ENCODE measurements at regions not wholly inside any gene's neighbourhood (a gene's known extent, or its start where the extent isn't known, plus 50 kb on each side); places are given as distances from the start of the nearest gene placed in this dataset.
"Not testable (repeated sequence)": the region's sequence is repeated elsewhere in the genome, so short reads cannot be mapped to it uniquely, and the experiment has no call there.

GRCh38 chr5:166803058-166803457 lies 1488.4 kb upstream of the WWC1 start:
- H3K27ac ChIP-seq (ENCODE audit: low read length) = no peak overlapping the region
- 50% methylated on average over 1 of the region's 1 CpG for WGBS (ENCODE audit: insufficient coverage)
- H3K27me3 Mint-ChIP-seq (ENCODE audit: low read depth in 2 of 2) = no peaks in the 10 kb centered on the region
- H3K36me3 ChIP-seq (ENCODE audit: control insufficient read depth, insufficient read depth, low read length) = no peaks in the 10 kb centered on the region
- no peak overlapping the region for H3K4me3 ChIP-seq (ENCODE audit: low read length)
- no peaks in the 10 kb centered on the region for H3K27me3 ChIP-seq (ENCODE audit: control insufficient read depth, insufficient read depth, low read length)
- intact Hi-C loops (cut with micrococcal nuclease) = no loop called here
- H3K4me1 ChIP-seq (ENCODE audit: control insufficient read depth, insufficient read depth, low read length) = no peaks in the 10 kb centered on the region
- TF ChIP-seq CTCF (IDR thresholded peaks at IDR 0.05) = no peak
- DNase-seq (no peak), ATAC-seq (no peak)
- no peak overlapping the region for H3K27ac Mint-ChIP-seq
- no peak overlapping the region for H3K4me3 Mint-ChIP-seq
- H3K9me3 Mint-ChIP-seq = peaks cover 23 to 29% of the 10 kb centered on the region in 2 donors
- peaks cover 4% of the 10 kb centered on the region for H3K9me3 ChIP-seq (ENCODE audit: control insufficient read depth, insufficient read depth, low read length)
- no peaks in the 10 kb centered on the region for H3K36me3 Mint-ChIP-seq
- H3K4me1 Mint-ChIP-seq = no peaks in the 10 kb centered on the region

- H3K9me3 ChIP-seq (ENCODE audit: control insufficient read depth, insufficient read depth, low read length); H3K27ac Mint-ChIP-seq; H3K4me3 Mint-ChIP-seq; intact Hi-C loops (cut with micrococcal nuclease); H3K27ac ChIP-seq (ENCODE audit: low read length); H3K36me3 Mint-ChIP-seq; DNase-seq; H3K27me3 Mint-ChIP-seq (ENCODE audit: low read depth in 2 of 2); H3K4me1 ChIP-seq (ENCODE audit: control insufficient read depth, insufficient read depth, low read length); H3K27me3 ChIP-seq (ENCODE audit: control insufficient read depth, insufficient read depth, low read length); H3K36me3 ChIP-seq (ENCODE audit: control insufficient read depth, insufficient read depth, low read length); H3K4me3 ChIP-seq (ENCODE audit: low read length); ATAC-seq; H3K4me1 Mint-ChIP-seq: not testable (repeated sequence)
- 88% methylated on average over 5 of the region's 6 CpGs for WGBS (ENCODE audit: insufficient coverage)
- H3K9me3 Mint-ChIP-seq = peaks cover 19 to 28% of the 10 kb centered on the region in 2 donors
Measured at GRCh38 chr5:166804223-166804622, 1487.2 kb upstream of the WWC1 start.

- H3K9me3 Mint-ChIP-seq = peaks cover 17 to 25% of the 10 kb centered on the region in 2 donors
- H3K36me3 ChIP-seq (ENCODE audit: control insufficient read depth, insufficient read depth, low read length); ATAC-seq; H3K36me3 Mint-ChIP-seq; H3K4me3 Mint-ChIP-seq; H3K4me1 ChIP-seq (ENCODE audit: control insufficient read depth, insufficient read depth, low read length); DNase-seq; H3K27me3 Mint-ChIP-seq (ENCODE audit: low read depth in 2 of 2); H3K27me3 ChIP-seq (ENCODE audit: control insufficient read depth, insufficient read depth, low read length); H3K9me3 ChIP-seq (ENCODE audit: control insufficient read depth, insufficient read depth, low read length); H3K27ac Mint-ChIP-seq; H3K4me1 Mint-ChIP-seq; H3K27ac ChIP-seq (ENCODE audit: low read length); H3K4me3 ChIP-seq (ENCODE audit: low read length); intact Hi-C loops (cut with micrococcal nuclease): not testable (repeated sequence)
- 95% methylated on average over 5 of the region's 6 CpGs for WGBS (ENCODE audit: insufficient coverage)
Measured at GRCh38 chr5:166804693-166805092, 1486.8 kb upstream of the WWC1 start.

GRCh38 chr5:166810093-166810658 lies 1481.3 kb upstream of the WWC1 start:
- H3K4me1 Mint-ChIP-seq; H3K4me3 ChIP-seq (ENCODE audit: low read length); H3K27me3 ChIP-seq (ENCODE audit: control insufficient read depth, insufficient read depth, low read length); intact Hi-C loops (cut with micrococcal nuclease); H3K27me3 Mint-ChIP-seq (ENCODE audit: low read depth in 2 of 2); H3K27ac ChIP-seq (ENCODE audit: low read length); ATAC-seq; H3K36me3 Mint-ChIP-seq; H3K4me3 Mint-ChIP-seq; DNase-seq; H3K36me3 ChIP-seq (ENCODE audit: control insufficient read depth, insufficient read depth, low read length); H3K4me1 ChIP-seq (ENCODE audit: control insufficient read depth, insufficient read depth, low read length); H3K27ac Mint-ChIP-seq; H3K9me3 ChIP-seq (ENCODE audit: control insufficient read depth, insufficient read depth, low read length): not testable (repeated sequence)
- whole genome bisulfite sequencing (ENCODE audit: insufficient coverage) = 89% methylated on average over 28 of the region's 28 CpGs
- H3K9me3 Mint-ChIP-seq = peaks cover 17 to 25% of the 10 kb centered on the region in 2 donors

GRCh38 chr5:166810721-166811120 lies 1480.7 kb upstream of the WWC1 start:
- no peaks in the 10 kb centered on the region for H3K4me1 ChIP-seq (ENCODE audit: control insufficient read depth, insufficient read depth, low read length)
- no peaks in the 10 kb centered on the region for H3K4me1 Mint-ChIP-seq

More at GRCh38 chr5:166810721-166811120, 1480.7 kb upstream of the WWC1 start:
- no peaks in the 10 kb centered on the region for H3K27me3 Mint-ChIP-seq (ENCODE audit: low read depth in 2 of 2)
- Histone ChIP-seq H3K27me3 (ENCODE audit: control insufficient read depth, insufficient read depth, low read length) (no peaks in the 10 kb centered on the region), H3K27ac (ENCODE audit: low read length) (no peak overlapping the region), H3K36me3 (ENCODE audit: control insufficient read depth, insufficient read depth, low read length) (no peaks in the 10 kb centered on the region), H3K4me3 (ENCODE audit: low read length) (no peak overlapping the region), H3K9me3 (ENCODE audit: control insufficient read depth, insufficient read depth, low read length) (peaks cover 3% of the 10 kb centered on the region)
- H3K27ac Mint-ChIP-seq = no peak overlapping the region
- H3K4me3 Mint-ChIP-seq = no peak overlapping the region
- WGBS (ENCODE audit: insufficient coverage) = 72% methylated on average over 3 of the region's 3 CpGs
- no peaks in the 10 kb centered on the region for H3K36me3 Mint-ChIP-seq
- ATAC-seq = no peak
- intact Hi-C loops (cut with micrococcal nuclease) = no loop called here
- no peak for DNase-seq
- no peak for TF ChIP-seq CTCF (IDR thresholded peaks at IDR 0.05)
- H3K9me3 Mint-ChIP-seq = peaks cover 14 to 20% of the 10 kb centered on the region in 2 donors

Measured in natural killer cell (primary cell).